ENCODE measurements at regions not wholly inside any gene's neighbourhood (a gene's known extent, or its start where the extent isn't known, plus 50 kb on each side); places are given as distances from the start of the nearest gene placed in this dataset.
"Not testable (repeated sequence)": the region's sequence is repeated elsewhere in the genome, so short reads cannot be mapped to it uniquely, and the experiment has no call there.

DNA sequence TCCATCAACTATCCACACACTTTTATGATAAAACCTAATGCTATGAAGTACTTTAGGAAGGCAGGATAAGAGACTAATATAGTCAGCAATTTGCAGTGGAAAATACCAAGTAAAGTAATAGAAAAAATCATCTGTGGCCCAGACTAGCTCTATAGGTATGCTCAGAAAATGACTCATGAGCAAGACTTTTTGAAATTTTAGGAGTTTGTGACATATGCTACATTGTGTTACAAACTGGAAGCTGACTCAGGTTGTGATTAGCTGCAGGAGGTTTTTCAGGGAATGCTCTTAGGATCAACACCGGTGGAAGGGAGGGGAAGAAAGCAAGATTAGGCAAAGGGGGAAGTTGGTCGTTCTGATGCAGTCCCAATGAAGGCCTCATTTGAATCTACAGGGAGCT, 56.1 kb downstream of the FEZF1 start:
- TF ChIP-seq EZH2 (IDR thresholded peaks at IDR 0.05; ENCODE audit: low read length) (no peak), CTCF (optimal IDR thresholded peaks at IDR 0.05 in 1 of 3, IDR thresholded peaks at IDR 0.05 in 1 of 3, conservative IDR thresholded peaks at IDR 0.05 in 1 of 3; ENCODE audit: extremely low read depth in 1 of 3, insufficient read depth in 2 of 3, low read length in 3 of 3) (no peak)
- dilution Hi-C loops (cut with MboI; ENCODE audit: extremely low pct_ligation_motif_present, low sequenced_read_pairs): no loop called here

GRCh38 chr7:122238729-122239128, 65.8 kb downstream of the FEZF1 start:
- H2AFZ ChIP-seq (ENCODE audit: control insufficient read depth, low read length); H4K20me1 ChIP-seq (ENCODE audit: control insufficient read depth, extremely low read depth, insufficient read depth, low read length); H3K36me3 ChIP-seq (ENCODE audit: control insufficient read depth in 2 of 2, extremely low read depth in 1 of 2, insufficient read depth in 2 of 2, low read length in 2 of 2); H3K4me1 ChIP-seq (ENCODE audit: control insufficient read depth, extremely low read depth, insufficient read depth, low read length); dilution Hi-C loops (cut with MboI; ENCODE audit: extremely low pct_ligation_motif_present, low sequenced_read_pairs); H3K9me1 ChIP-seq (ENCODE audit: control insufficient read depth, extremely low read depth, insufficient read depth, low read length); H3K4me2 ChIP-seq (ENCODE audit: control insufficient read depth, extremely low read depth, insufficient read depth, low read depth, low read length); DNase-seq (ENCODE audit: low read depth, low spot score); H3K4me3 ChIP-seq (ENCODE audit: control insufficient read depth in 2 of 3, extremely low read depth in 1 of 3, insufficient read depth in 2 of 3, low read depth in 1 of 3, low read length in 3 of 3); H3K27me3 ChIP-seq (ENCODE audit: control insufficient read depth, extremely low read depth, insufficient read depth, low read length); H3K79me2 ChIP-seq (ENCODE audit: control insufficient read depth, insufficient read depth, low read length); FAIRE-seq; H3K9me3 ChIP-seq (ENCODE audit: control insufficient read depth, low read depth, low read length); H3K9ac ChIP-seq (ENCODE audit: control insufficient read depth, extremely low read depth, insufficient read depth, low read length); H3K27ac ChIP-seq (ENCODE audit: control insufficient read depth, insufficient read depth, low read length): not testable (repeated sequence)

More for the DNA sequence above, 56.1 kb downstream of the FEZF1 start:
- no peaks in the 10 kb centered on the region for H3K79me2 ChIP-seq (ENCODE audit: control insufficient read depth, insufficient read depth, low read length)
- no peak overlapping the region for H2AFZ ChIP-seq (ENCODE audit: control insufficient read depth, low read length)
- DNase-seq (ENCODE audit: low read depth, low spot score) (no peak), FAIRE-seq (no peak)
- no peaks in the 10 kb centered on the region for H4K20me1 ChIP-seq (ENCODE audit: control insufficient read depth, extremely low read depth, insufficient read depth, low read length)
- no peak overlapping the region for H3K4me3 ChIP-seq (ENCODE audit: control insufficient read depth in 2 of 3, extremely low read depth in 1 of 3, insufficient read depth in 2 of 3, low read depth in 1 of 3, low read length in 3 of 3)
- no peak overlapping the region for H3K4me2 ChIP-seq (ENCODE audit: control insufficient read depth, extremely low read depth, insufficient read depth, low read depth, low read length)
- no peak overlapping the region for H3K9ac ChIP-seq (ENCODE audit: control insufficient read depth, extremely low read depth, insufficient read depth, low read length)
- H3K27me3 ChIP-seq (ENCODE audit: control insufficient read depth, extremely low read depth, insufficient read depth, low read length): no peaks in the 10 kb centered on the region
- H3K9me3 ChIP-seq (ENCODE audit: control insufficient read depth, low read depth, low read length): no peaks in the 10 kb centered on the region
- H3K27ac ChIP-seq (ENCODE audit: control insufficient read depth, insufficient read depth, low read length): no peak overlapping the region
- H3K36me3 ChIP-seq (ENCODE audit: control insufficient read depth in 2 of 2, extremely low read depth in 1 of 2, insufficient read depth in 2 of 2, low read length in 2 of 2): no peaks in the 10 kb centered on the region
- H3K9me1 ChIP-seq (ENCODE audit: control insufficient read depth, extremely low read depth, insufficient read depth, low read length): no peaks in the 10 kb centered on the region
- no peaks in the 10 kb centered on the region for H3K4me1 ChIP-seq (ENCODE audit: control insufficient read depth, extremely low read depth, insufficient read depth, low read length)

DNA sequence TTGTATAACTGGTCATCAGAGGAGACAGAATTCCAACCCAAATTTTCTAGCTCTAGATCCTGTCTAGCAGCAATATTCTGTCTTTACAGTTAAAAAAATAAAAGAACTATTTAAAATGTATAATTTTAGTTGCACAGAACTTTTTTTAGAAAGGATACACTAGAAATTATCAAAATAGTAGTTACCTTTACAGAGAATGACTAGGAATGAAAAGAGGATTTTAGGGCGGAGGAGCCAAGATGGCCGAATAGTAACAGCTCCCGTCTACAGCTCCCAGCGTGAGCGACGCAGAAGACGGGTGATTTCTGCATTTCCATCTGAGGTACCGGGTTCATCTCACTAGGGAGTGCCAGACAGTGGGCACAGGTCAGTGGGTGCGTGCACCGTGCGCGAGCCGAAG, 66.3 kb downstream of the FEZF1 start:
- H3K4me3 ChIP-seq (ENCODE audit: control insufficient read depth in 2 of 3, extremely low read depth in 1 of 3, insufficient read depth in 2 of 3, low read depth in 1 of 3, low read length in 3 of 3); H3K9ac ChIP-seq (ENCODE audit: control insufficient read depth, extremely low read depth, insufficient read depth, low read length); FAIRE-seq; H2AFZ ChIP-seq (ENCODE audit: control insufficient read depth, low read length); H3K79me2 ChIP-seq (ENCODE audit: control insufficient read depth, insufficient read depth, low read length); H3K27ac ChIP-seq (ENCODE audit: control insufficient read depth, insufficient read depth, low read length); dilution Hi-C loops (cut with MboI; ENCODE audit: extremely low pct_ligation_motif_present, low sequenced_read_pairs); H3K9me3 ChIP-seq (ENCODE audit: control insufficient read depth, low read depth, low read length); DNase-seq (ENCODE audit: low read depth, low spot score); H3K4me1 ChIP-seq (ENCODE audit: control insufficient read depth, extremely low read depth, insufficient read depth, low read length); H3K27me3 ChIP-seq (ENCODE audit: control insufficient read depth, extremely low read depth, insufficient read depth, low read length); H3K9me1 ChIP-seq (ENCODE audit: control insufficient read depth, extremely low read depth, insufficient read depth, low read length); H4K20me1 ChIP-seq (ENCODE audit: control insufficient read depth, extremely low read depth, insufficient read depth, low read length); H3K4me2 ChIP-seq (ENCODE audit: control insufficient read depth, extremely low read depth, insufficient read depth, low read depth, low read length); H3K36me3 ChIP-seq (ENCODE audit: control insufficient read depth in 2 of 2, extremely low read depth in 1 of 2, insufficient read depth in 2 of 2, low read length in 2 of 2): not testable (repeated sequence)

All from keratinocyte (primary cell).